Vagina (tissue), 2 donors: ENCODE measurements at regions not wholly inside any gene's neighbourhood (a gene's known extent, or its start where the extent isn't known, plus 50 kb on each side); places are given as distances from the start of the nearest gene placed in this dataset.

ENCODE experiments used
- DNase-seq, 2 donors: peaks; one replicate each; pipeline ENCODE4 v3.0.0-alpha.2; 2017; ENCODE audit errors: extremely low spot score in 2 of 2
- H3K27ac ChIP-seq: fragments of 200-600 bp; sonication (generic); one replicate; pipeline ENCODE4 v1.5.1; 2019
- H3K27me3 ChIP-seq: fragments of 200-600 bp; sonication (generic); one replicate; pipeline ENCODE4 v1.5.1; 2019
- H3K36me3 ChIP-seq, 2 donors: fragments of 200-600 bp; sonication (generic); one replicate each; pipeline ENCODE4 v1.5.1; 2017 to 2019
- H3K4me1 ChIP-seq: fragments of 200-600 bp; sonication (generic); one replicate; pipeline ENCODE4 v1.5.1; 2019
- H3K4me3 ChIP-seq, 2 donors: fragments of 200-600 bp; sonication (generic); 1 replicate in 1 of 2; 2 replicates in 1 of 2; pipeline ENCODE4 v1.5.1; 2016 to 2019
- H3K9me3 ChIP-seq: fragments of 200-600 bp; sonication (generic); one replicate; pipeline ENCODE4 v1.5.1; 2019
- CTCF ChIP-seq, 3 experiments: fragments of 450-650 bp in 2 of 3; fragments of 200-600 bp in 1 of 3; sonication (generic) in 1 of 3; IDR thresholded peaks; one replicate each; pipeline ENCODE4 v1.5.1; 2017 to 2019; ENCODE audit warnings: antibody characterized with exemption in 3 of 3, mild to moderate bottlenecking in 2 of 3, moderate library complexity in 2 of 3
- POLR2A ChIP-seq, 2 donors: fragments of 450-650 bp; IDR thresholded peaks; one replicate each; pipeline ENCODE4 v1.6.1; 2017; ENCODE audit warnings: antibody characterized with exemption in 2 of 2, mild to moderate bottlenecking in 2 of 2, moderate library complexity in 2 of 2
- POLR2AphosphoS5 ChIP-seq, 2 donors: sonication (generic); formaldehyde crosslinking; IDR thresholded peaks; one replicate each; pipeline ENCODE4 v1.9.0; 2017; ENCODE audit warnings: antibody characterized with exemption in 2 of 2, mild to moderate bottlenecking in 2 of 2, low read depth in 1 of 2; ENCODE audit not compliant: insufficient read depth in 1 of 2
- intact Hi-C: fragments of 100-400 bp; cut with DNase I; formaldehyde crosslinking; loops from one replicate; pipeline ENCODE4 v1.15.1; 2023

GRCh38 chr18:40412410-40412809 is 1542.6 kb upstream of the PIK3C3 start:
- Histone ChIP-seq H3K27ac (no peak overlapping the region), H3K36me3 (no peaks in the 10 kb centered on the region), H3K4me1 (no peaks in the 10 kb centered on the region), H3K9me3 (no peaks in the 10 kb centered on the region), H3K27me3 (no peaks in the 10 kb centered on the region), H3K4me3 (no peak overlapping the region)
- TF ChIP-seq POLR2A (IDR thresholded peaks at IDR 0.05) = no peak
- no peak for TF ChIP-seq CTCF (IDR thresholded peaks at IDR 0.05)
- intact Hi-C loops = no loop called here
- no peak for DNase-seq

DNA sequence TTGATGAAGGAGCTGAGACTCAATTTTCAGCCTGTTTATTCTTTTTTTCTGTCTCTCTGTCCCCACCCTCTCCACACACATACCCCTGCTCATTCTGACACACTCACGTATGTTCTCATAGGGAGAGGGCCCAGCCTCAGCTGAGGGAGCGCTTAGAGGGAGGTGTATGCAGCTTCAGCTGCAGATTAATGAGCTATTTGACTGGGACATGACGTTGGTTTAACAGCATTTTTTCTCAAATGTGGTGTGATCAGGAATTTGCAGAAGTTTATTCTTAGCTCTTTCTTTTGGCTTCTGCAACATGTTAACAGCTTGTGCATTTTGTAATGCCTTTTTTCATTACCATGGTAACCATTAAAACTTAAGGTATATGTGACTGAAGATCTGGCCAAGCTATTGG is 1547.1 kb upstream of the PIK3C3 start:
- Histone ChIP-seq H3K27ac (no peak overlapping the region), H3K4me1 (no peaks in the 10 kb centered on the region), H3K36me3 (no peaks in the 10 kb centered on the region), H3K9me3 (no peaks in the 10 kb centered on the region), H3K4me3 (no peak overlapping the region), H3K27me3 (no peaks in the 10 kb centered on the region)
- intact Hi-C loops = no loop called here
- TF ChIP-seq POLR2A (IDR thresholded peaks at IDR 0.05) (no peak), POLR2AphosphoS5 (IDR thresholded peaks at IDR 0.05; ENCODE audit: insufficient read depth in 1 of 2, low read depth in 1 of 2) (no peak), CTCF (IDR thresholded peaks at IDR 0.05) (no peak)
- no peak for DNase-seq

DNA sequence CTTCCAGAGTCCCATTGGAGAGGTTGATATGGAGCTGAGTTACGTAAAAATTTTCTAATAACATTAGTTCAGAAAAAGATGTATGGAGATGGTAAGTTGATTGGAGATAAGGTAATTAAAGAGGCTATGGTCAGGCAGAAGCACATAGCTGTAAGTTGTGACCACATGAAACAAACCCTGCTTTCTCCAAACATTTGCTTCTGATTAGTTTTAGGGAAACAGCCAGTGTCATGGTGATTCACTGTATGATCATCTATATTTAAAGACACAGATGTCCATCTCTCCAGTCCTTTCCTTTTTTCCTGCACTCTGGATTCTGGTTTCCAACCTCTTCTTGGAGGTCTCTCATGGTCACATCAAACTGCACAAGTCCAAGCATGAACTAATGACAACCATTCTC is 1550.8 kb upstream of the PIK3C3 start:
- no peak overlapping the region for H3K27ac ChIP-seq
- no peaks in the 10 kb centered on the region for H3K9me3 ChIP-seq
- no peak for DNase-seq
- intact Hi-C loops = no loop called here
- TF ChIP-seq CTCF (IDR thresholded peaks at IDR 0.05) (no peak), POLR2AphosphoS5 (IDR thresholded peaks at IDR 0.05; ENCODE audit: insufficient read depth in 1 of 2, low read depth in 1 of 2) (no peak), POLR2A (IDR thresholded peaks at IDR 0.05) (no peak)
- H3K27me3 ChIP-seq = no peaks in the 10 kb centered on the region
- no peaks in the 10 kb centered on the region for H3K36me3 ChIP-seq
- H3K4me3 ChIP-seq = no peak overlapping the region
- no peaks in the 10 kb centered on the region for H3K4me1 ChIP-seq

DNA sequence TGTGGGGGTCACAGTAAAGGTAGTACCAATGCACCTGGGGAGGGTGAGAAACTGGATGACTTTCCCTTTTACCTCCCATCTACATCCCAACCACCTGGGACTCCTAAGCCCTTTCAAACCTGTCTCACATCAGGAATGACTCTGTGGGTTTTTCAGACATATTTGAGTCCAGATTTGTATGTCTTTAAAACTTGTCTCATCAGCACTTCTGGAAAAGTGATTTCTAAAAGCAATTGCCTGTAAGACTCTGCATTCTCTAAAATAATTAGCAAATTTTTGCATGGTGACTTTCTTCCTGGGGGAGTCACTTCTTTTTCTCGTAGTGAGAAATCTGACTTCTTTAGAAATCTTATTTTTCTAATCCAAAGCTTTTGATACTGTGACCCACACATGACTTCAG is 1553.0 kb upstream of the PIK3C3 start:
- no peaks in the 10 kb centered on the region for H3K36me3 ChIP-seq
- no peak overlapping the region for H3K27ac ChIP-seq

DNA sequence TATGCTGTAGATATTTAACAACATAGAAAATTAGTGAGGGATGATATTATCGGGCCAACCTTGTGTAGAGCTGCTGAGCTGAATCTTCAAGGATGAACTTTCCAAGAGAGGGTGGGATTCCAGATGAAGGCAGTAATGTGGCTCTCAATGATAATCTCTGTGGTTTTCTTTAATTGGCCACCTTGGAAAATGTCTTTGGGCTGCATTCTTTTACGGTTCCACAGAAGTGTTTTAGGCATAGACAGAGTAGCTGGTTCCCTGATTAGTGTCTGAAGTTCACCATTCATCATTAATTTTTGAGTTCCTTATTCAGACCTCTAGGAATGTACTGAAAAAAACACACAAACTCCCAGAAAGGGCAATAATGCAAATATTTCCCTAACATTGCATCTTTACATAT is 1566.9 kb upstream of the PIK3C3 start:
- Histone ChIP-seq H3K27me3 (no peaks in the 10 kb centered on the region), H3K36me3 (no peaks in the 10 kb centered on the region), H3K9me3 (no peaks in the 10 kb centered on the region), H3K27ac (no peak overlapping the region), H3K4me1 (no peaks in the 10 kb centered on the region), H3K4me3 (no peak overlapping the region)
- TF ChIP-seq POLR2A (IDR thresholded peaks at IDR 0.05) (no peak), POLR2AphosphoS5 (IDR thresholded peaks at IDR 0.05; ENCODE audit: insufficient read depth in 1 of 2, low read depth in 1 of 2) (no peak), CTCF (IDR thresholded peaks at IDR 0.05) (no peak)
- DNase-seq = no peak
- intact Hi-C loops = no loop called here

More for the DNA sequence above, 1553.0 kb upstream of the PIK3C3 start:
- DNase-seq = no peak
- Histone ChIP-seq H3K9me3 (no peaks in the 10 kb centered on the region), H3K4me1 (no peaks in the 10 kb centered on the region), H3K27me3 (no peaks in the 10 kb centered on the region), H3K4me3 (no peak overlapping the region)
- intact Hi-C loops = no loop called here
- no peak for TF ChIP-seq POLR2AphosphoS5 (IDR thresholded peaks at IDR 0.05; ENCODE audit: insufficient read depth in 1 of 2, low read depth in 1 of 2)
- TF ChIP-seq CTCF (IDR thresholded peaks at IDR 0.05) = no peak
- no peak for TF ChIP-seq POLR2A (IDR thresholded peaks at IDR 0.05)
